ENCODE measurements at regions not wholly inside any gene's neighbourhood (a gene's known extent, or its start where the extent isn't known, plus 50 kb on each side); places are given as distances from the start of the nearest gene placed in this dataset.
A peak's percentile ranks its signal among the peaks of the same experiment; 100 is the strongest.

DNA sequence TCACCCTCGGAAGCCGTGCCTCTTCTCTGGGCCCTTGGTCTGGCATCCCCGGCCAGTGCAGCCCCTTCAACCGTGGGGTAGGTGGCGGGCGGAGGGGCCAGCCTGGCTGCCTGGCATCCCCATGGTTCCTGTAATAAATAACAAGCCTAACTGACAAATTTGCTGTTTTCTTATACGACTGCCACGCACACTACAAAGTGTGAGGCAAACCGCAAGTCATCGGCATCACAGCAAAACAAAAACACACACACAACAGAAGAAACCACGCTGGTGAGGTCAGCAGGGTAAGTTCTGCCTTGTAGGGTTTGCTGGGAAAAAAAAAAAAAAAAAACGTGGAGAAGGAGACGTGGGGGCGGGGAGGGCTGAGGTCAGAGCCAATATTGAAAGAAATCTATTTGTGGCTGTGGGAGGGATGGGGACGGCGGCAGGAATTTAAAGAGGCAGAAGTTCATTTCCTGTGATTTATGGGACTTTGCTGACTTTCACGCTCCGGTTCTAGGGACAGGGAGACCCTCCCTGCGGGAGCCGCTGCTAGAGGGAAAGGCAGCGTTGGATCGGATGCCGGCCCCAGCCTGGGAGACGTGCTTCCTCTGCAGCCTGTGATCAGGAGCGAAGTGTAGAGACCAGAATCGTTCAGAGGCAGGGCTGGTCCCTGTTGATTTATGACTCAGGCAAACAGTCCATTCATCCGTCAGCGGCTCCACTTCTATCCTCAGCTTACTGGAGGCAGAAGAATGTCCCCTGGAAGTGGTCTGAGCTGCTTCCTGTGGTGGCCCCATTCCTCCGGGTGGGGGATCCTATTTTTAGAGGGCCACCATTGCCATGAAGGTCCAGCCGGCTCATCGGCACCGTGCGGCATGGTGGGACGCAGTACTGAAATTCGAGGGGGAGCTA is 162.8 kb downstream of the FOXL1 start:
- TF ChIP-seq, protein P1, sequence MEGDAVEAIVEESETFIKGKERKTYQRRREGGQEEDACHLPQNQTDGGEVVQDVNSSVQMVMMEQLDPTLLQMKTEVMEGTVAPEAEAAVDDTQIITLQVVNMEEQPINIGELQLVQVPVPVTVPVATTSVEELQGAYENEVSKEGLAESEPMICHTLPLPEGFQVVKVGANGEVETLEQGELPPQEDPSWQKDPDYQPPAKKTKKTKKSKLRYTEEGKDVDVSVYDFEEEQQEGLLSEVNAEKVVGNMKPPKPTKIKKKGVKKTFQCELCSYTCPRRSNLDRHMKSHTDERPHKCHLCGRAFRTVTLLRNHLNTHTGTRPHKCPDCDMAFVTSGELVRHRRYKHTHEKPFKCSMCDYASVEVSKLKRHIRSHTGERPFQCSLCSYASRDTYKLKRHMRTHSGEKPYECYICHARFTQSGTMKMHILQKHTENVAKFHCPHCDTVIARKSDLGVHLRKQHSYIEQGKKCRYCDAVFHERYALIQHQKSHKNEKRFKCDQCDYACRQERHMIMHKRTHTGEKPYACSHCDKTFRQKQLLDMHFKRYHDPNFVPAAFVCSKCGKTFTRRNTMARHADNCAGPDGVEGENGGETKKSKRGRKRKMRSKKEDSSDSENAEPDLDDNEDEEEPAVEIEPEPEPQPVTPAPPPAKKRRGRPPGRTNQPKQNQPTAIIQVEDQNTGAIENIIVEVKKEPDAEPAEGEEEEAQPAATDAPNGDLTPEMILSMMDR (conservative IDR thresholded peaks at IDR 0.05 in 1 of 2, IDR thresholded peaks at IDR 0.05 in 1 of 2; ENCODE audit: low read depth in 1 of 2, low read length in 2 of 2) = no peak
- TF ChIP-seq EZH2 (IDR thresholded peaks at IDR 0.05; ENCODE audit: low read length, missing control alignments) = no peak
- Histone ChIP-seq H2AFZ (ENCODE audit: low read length) (peak overlapping the region; percentile 81), H3K36me3 (ENCODE audit: control insufficient read depth, insufficient read depth, low read length) (no peaks in the 10 kb centered on the region), H3K27me3 (ENCODE audit: control insufficient read depth, insufficient read depth, low read length) (no peaks in the 10 kb centered on the region), H3K4me2 (ENCODE audit: extremely low read depth, insufficient read depth, low read length) (peak overlapping the region; percentile 89), H3K9me3 (ENCODE audit: control insufficient read depth, insufficient read depth, low read depth, low read length) (no peaks in the 10 kb centered on the region), H3K4me3 (replicated peaks in 1 of 4; ENCODE audit: control extremely low read depth in 1 of 4, insufficient read depth in 1 of 4, low read depth in 3 of 4, low read length in 4 of 4) (peak overlapping the region; percentile 29 to 57 (median 48)), H3K27ac (ENCODE audit: insufficient read depth, low read length) (peak overlapping the region; percentile 81), H3K79me2 (ENCODE audit: control insufficient read depth, insufficient read depth, low read length) (no peaks in the 10 kb centered on the region), H3K9ac (ENCODE audit: insufficient read depth, low read length) (peak overlapping the region; percentile 60), H4K20me1 (ENCODE audit: control insufficient read depth, extremely low read depth, insufficient read depth, low read length) (no peaks in the 10 kb centered on the region), H3K4me1 (ENCODE audit: control insufficient read depth, extremely low read depth, insufficient read depth, low read length) (peaks cover 4% of the 10 kb centered on the region)
- DNase-seq (ENCODE audit: low read depth in 2 of 2) = peak; percentile 74 to 94

DNA sequence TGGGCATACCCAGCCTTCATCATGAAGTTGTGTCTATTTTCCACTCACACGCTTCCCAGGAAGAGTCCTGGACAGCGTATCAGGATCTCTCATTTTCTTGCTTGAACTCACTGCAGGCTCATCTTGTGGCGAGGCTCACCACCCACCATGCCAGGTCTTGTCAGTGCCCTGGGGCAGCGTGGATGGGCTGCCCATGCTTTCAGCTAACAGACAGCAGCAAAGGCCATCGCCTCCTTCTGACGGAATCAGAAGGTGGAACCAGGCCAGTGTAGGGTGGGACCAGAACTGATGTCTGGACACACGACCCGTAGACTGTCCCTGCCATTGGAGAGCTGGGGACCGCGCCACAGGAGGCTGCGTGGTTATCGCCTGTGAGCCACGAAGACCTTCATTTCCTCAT is 169.4 kb downstream of the FOXL1 start:
- no peaks in the 10 kb centered on the region for H3K36me3 ChIP-seq (ENCODE audit: control insufficient read depth, insufficient read depth, low read length)
- H3K27me3 ChIP-seq (ENCODE audit: control insufficient read depth, insufficient read depth, low read length) = no peaks in the 10 kb centered on the region
- H3K9ac ChIP-seq (ENCODE audit: insufficient read depth, low read length) = no peak overlapping the region
- H3K4me3 ChIP-seq (replicated peaks in 1 of 4; ENCODE audit: control extremely low read depth in 1 of 4, insufficient read depth in 1 of 4, low read depth in 3 of 4, low read length in 4 of 4) = no peak overlapping the region
- H3K4me2 ChIP-seq (ENCODE audit: extremely low read depth, insufficient read depth, low read length) = no peak overlapping the region
- no peak overlapping the region for H3K27ac ChIP-seq (ENCODE audit: insufficient read depth, low read length)
- H3K9me3 ChIP-seq (ENCODE audit: control insufficient read depth, insufficient read depth, low read depth, low read length) = no peaks in the 10 kb centered on the region
- no peak for DNase-seq (ENCODE audit: low read depth in 2 of 2)
- H2AFZ ChIP-seq (ENCODE audit: low read length) = no peak overlapping the region
- no peaks in the 10 kb centered on the region for H3K79me2 ChIP-seq (ENCODE audit: control insufficient read depth, insufficient read depth, low read length)
- no peaks in the 10 kb centered on the region for H4K20me1 ChIP-seq (ENCODE audit: control insufficient read depth, extremely low read depth, insufficient read depth, low read length)
- no peak for TF ChIP-seq EZH2 (IDR thresholded peaks at IDR 0.05; ENCODE audit: low read length, missing control alignments)
- TF ChIP-seq, protein P1 (conservative IDR thresholded peaks at IDR 0.05 in 1 of 2, IDR thresholded peaks at IDR 0.05 in 1 of 2; ENCODE audit: low read depth in 1 of 2, low read length in 2 of 2) = no peak
- H3K4me1 ChIP-seq (ENCODE audit: control insufficient read depth, extremely low read depth, insufficient read depth, low read length) = peaks cover 3% of the 10 kb centered on the region

DNA sequence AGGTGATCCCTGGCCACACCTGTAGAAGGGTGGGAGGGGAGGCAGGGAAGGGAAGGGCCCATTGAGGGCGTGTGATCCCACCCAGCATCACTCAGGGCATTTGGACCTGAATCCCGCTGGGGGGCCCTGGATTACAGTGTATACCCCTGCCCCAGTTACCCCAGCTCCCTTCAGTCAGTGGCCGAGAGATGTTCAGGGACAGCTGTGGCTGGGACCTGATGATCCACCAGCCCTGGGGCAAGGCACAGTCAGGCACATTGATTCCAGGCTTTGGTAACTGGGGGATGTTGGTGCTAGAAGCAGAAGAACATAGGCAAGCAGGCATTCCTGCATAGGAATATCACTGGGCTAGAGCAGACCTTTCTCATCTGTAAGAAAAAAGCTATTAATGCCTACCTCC is 170.3 kb downstream of the FOXL1 start:
- Histone ChIP-seq H3K4me3 (replicated peaks in 1 of 4; ENCODE audit: control extremely low read depth in 1 of 4, insufficient read depth in 1 of 4, low read depth in 3 of 4, low read length in 4 of 4) (no peak overlapping the region), H3K9ac (ENCODE audit: insufficient read depth, low read length) (no peak overlapping the region)
- TF ChIP-seq EZH2 (IDR thresholded peaks at IDR 0.05; ENCODE audit: low read length, missing control alignments) = no peak
- TF ChIP-seq, protein P1 (conservative IDR thresholded peaks at IDR 0.05 in 1 of 2, IDR thresholded peaks at IDR 0.05 in 1 of 2; ENCODE audit: low read depth in 1 of 2, low read length in 2 of 2) = no peak

More for the DNA sequence above, 170.3 kb downstream of the FOXL1 start:
- Histone ChIP-seq H3K27me3 (ENCODE audit: control insufficient read depth, insufficient read depth, low read length) (no peaks in the 10 kb centered on the region), H4K20me1 (ENCODE audit: control insufficient read depth, extremely low read depth, insufficient read depth, low read length) (no peaks in the 10 kb centered on the region), H2AFZ (ENCODE audit: low read length) (no peak overlapping the region), H3K27ac (ENCODE audit: insufficient read depth, low read length) (no peak overlapping the region), H3K4me2 (ENCODE audit: extremely low read depth, insufficient read depth, low read length) (no peak overlapping the region), H3K9me3 (ENCODE audit: control insufficient read depth, insufficient read depth, low read depth, low read length) (no peaks in the 10 kb centered on the region), H3K79me2 (ENCODE audit: control insufficient read depth, insufficient read depth, low read length) (no peaks in the 10 kb centered on the region), H3K4me1 (ENCODE audit: control insufficient read depth, extremely low read depth, insufficient read depth, low read length) (peaks cover 3% of the 10 kb centered on the region), H3K36me3 (ENCODE audit: control insufficient read depth, insufficient read depth, low read length) (no peaks in the 10 kb centered on the region)
- DNase-seq (ENCODE audit: low read depth in 2 of 2) = no peak
